Kidney (tissue), 13 donors: ENCODE measurements at regions not wholly inside any gene's neighbourhood (a gene's known extent, or its start where the extent isn't known, plus 50 kb on each side); places are given as distances from the start of the nearest gene placed in this dataset.
"Not testable (repeated sequence)": the region's sequence is repeated elsewhere in the genome, so short reads cannot be mapped to it uniquely, and the experiment has no call there.

ENCODE experiments used
- DNase-seq, 5 donors: peaks; one replicate each; pipeline ENCODE4 v3.0.0-alpha.2; 2013 to 2020
- FAIRE-seq: peaks from 2 replicates; lab custom pipeline; 2012; peaks lifted over from hg19 to GRCh38; lab: Jason Lieb, UNC
- H3K27ac ChIP-seq, 2 donors: one replicate each; pipeline ENCODE4 v1.7.0; 2013; ENCODE audit warnings: low read depth in 2 of 2, low read length in 2 of 2, inconsistent platforms in 1 of 2
- H3K27me3 ChIP-seq: one replicate; pipeline ENCODE4 v1.7.1; 2013; ENCODE audit warnings: low read length, inconsistent platforms; ENCODE audit not compliant: control insufficient read depth, insufficient read depth
- H3K36me3 ChIP-seq, 3 donors: one replicate each; pipeline versions ENCODE4 v1.7.0 to v1.7.1; 2013; ENCODE audit warnings: low read length in 3 of 3, control low read depth in 1 of 3, inconsistent platforms in 1 of 3; ENCODE audit not compliant: insufficient read depth in 3 of 3, control insufficient read depth in 2 of 3
- H3K4me1 ChIP-seq, 3 donors: one replicate each; pipeline versions ENCODE4 v1.7.0 to v1.7.1; 2013; ENCODE audit warnings: low read length in 3 of 3, inconsistent platforms in 1 of 3, low read depth in 1 of 3; ENCODE audit not compliant: control insufficient read depth in 2 of 3, insufficient read depth in 2 of 3
- H3K4me3 ChIP-seq, 3 donors: one replicate each; pipeline versions ENCODE4 v1.7.0 to v1.8.1; 2013; ENCODE audit warnings: low read length in 3 of 3, control low read depth in 1 of 3, inconsistent platforms in 1 of 3
- H3K9ac ChIP-seq, 3 donors: one replicate each; pipeline versions ENCODE4 v1.7.0 to v1.7.1; 2013; ENCODE audit warnings: low read length in 3 of 3, control low read depth in 1 of 3, inconsistent platforms in 1 of 3
- H3K9me3 ChIP-seq, 3 donors: one replicate each; pipeline versions ENCODE4 v1.7.0 to v1.7.1; 2013; ENCODE audit warnings: low read length in 3 of 3, control low read depth in 1 of 3, inconsistent platforms in 1 of 3; ENCODE audit not compliant: control insufficient read depth in 2 of 3, insufficient read depth in 1 of 3
- CTCF ChIP-seq: IDR thresholded peaks from 3 replicates; pipeline ENCODE4 v1.5.1; 2012; ENCODE audit warnings: mild to moderate bottlenecking, moderate library complexity, borderline replicate concordance; ENCODE audit not compliant: insufficient read depth; ENCODE audit errors: extremely low read depth
- intact Hi-C: fragments of 100-400 bp; cut with DNase I; formaldehyde crosslinking; loops from one replicate; pipeline ENCODE4 v1.11.1; 2022
- donor health status: control.
- donor health status: control.
- donor health status: control.
- donor health status: control.
- donor health status: control.
- donor health status: DM: yes; HTN: yes; CAD: no.
- donor health status: Normal renal cell carcinoma (clear cell type).

- intact Hi-C loops: no loop called here
- H3K9ac ChIP-seq: no peak overlapping the region
- no peak for TF ChIP-seq CTCF
- H3K36me3 ChIP-seq: no peaks in the 10 kb centered on the region
- H3K4me3 ChIP-seq: no peak overlapping the region
- H3K27ac ChIP-seq: no peak overlapping the region
- H3K4me1 ChIP-seq: no peaks in the 10 kb centered on the region
- H3K27me3 ChIP-seq: no peaks in the 10 kb centered on the region
- FAIRE-seq: no peak
- H3K9me3 ChIP-seq: no peaks in the 10 kb centered on the region
- DNase-seq: no peak
Observed at GRCh38 chr14:105982664-105983063, 456.3 kb downstream of the TMEM121 start.

DNA sequence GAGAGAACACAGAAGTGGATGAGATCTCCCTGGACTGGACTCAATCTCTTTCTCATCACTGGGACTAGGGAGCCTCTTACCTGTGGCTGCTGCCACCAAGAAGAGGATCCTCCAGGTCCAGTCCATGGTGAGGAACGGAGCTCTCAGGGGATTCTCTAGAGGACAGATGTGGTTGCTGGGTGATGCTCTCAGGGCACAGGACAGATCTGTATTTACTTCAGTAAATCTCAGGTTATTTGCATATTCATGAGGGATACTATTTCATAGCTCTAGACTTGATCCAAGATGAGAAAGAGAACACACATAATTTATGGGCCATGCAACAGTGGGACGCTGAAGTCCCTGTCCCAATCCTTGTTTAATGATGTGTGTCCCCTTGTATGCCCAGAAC lies 460.5 kb downstream of the TMEM121 start:
- FAIRE-seq (no peak), DNase-seq (peak in 1 of 5 donors; percentile 7)
- Histone ChIP-seq H3K4me1 (no peaks in the 10 kb centered on the region), H3K27me3 (no peaks in the 10 kb centered on the region), H3K9me3 (no peaks in the 10 kb centered on the region), H3K27ac (no peak overlapping the region), H3K4me3 (no peak overlapping the region), H3K9ac (no peak overlapping the region), H3K36me3 (no peaks in the 10 kb centered on the region)
- intact Hi-C loops: no loop called here
- no peak for TF ChIP-seq CTCF

GRCh38 chr14:105987563-105987962 lies 461.2 kb downstream of the TMEM121 start:
- intact Hi-C loops: no loop called here
- H3K9ac ChIP-seq: no peak overlapping the region
- no peaks in the 10 kb centered on the region for H3K36me3 ChIP-seq
- H3K9me3 ChIP-seq: no peaks in the 10 kb centered on the region
- no peak for TF ChIP-seq CTCF
- H3K27ac ChIP-seq: no peak overlapping the region
- no peaks in the 10 kb centered on the region for H3K4me1 ChIP-seq
- no peak overlapping the region for H3K4me3 ChIP-seq
- FAIRE-seq (no peak), DNase-seq (no peak)
- no peaks in the 10 kb centered on the region for H3K27me3 ChIP-seq

GRCh38 chr14:105989566-105990302 lies 463.4 kb downstream of the TMEM121 start:
- H3K4me3 ChIP-seq: no peak overlapping the region
- intact Hi-C loops: no loop called here
- no peak for DNase-seq
- no peaks in the 10 kb centered on the region for H3K9me3 ChIP-seq
- no peaks in the 10 kb centered on the region for H3K4me1 ChIP-seq
- no peak for FAIRE-seq
- H3K36me3 ChIP-seq: no peaks in the 10 kb centered on the region
- TF ChIP-seq CTCF: no peak
- H3K27ac ChIP-seq: no peak overlapping the region
- H3K9ac ChIP-seq: no peak overlapping the region
- no peaks in the 10 kb centered on the region for H3K27me3 ChIP-seq

GRCh38 chr14:105991677-105992076 lies 465.3 kb downstream of the TMEM121 start:
- H3K9ac ChIP-seq, H3K4me3 ChIP-seq, H3K27ac ChIP-seq, H3K27me3 ChIP-seq, H3K36me3 ChIP-seq, intact Hi-C loops, FAIRE-seq, DNase-seq, H3K9me3 ChIP-seq, H3K4me1 ChIP-seq: not testable (repeated sequence)
